Neuronal stem cell (in vitro differentiated cells): ENCODE measurements at regions not wholly inside any gene's neighbourhood (a gene's known extent, or its start where the extent isn't known, plus 50 kb on each side); places are given as distances from the start of the nearest gene placed in this dataset.

Experiments used
- DNase-seq: peaks from one replicate; pipeline ENCODE4 v3.0.0-alpha.2; 2013; ENCODE audit warnings: low spot score
- H2AFZ ChIP-seq: one replicate; pipeline ENCODE4 v1.6.1; 2013; ENCODE audit warnings: mild to moderate bottlenecking, low read length, inconsistent platforms
- H2AK5ac ChIP-seq: 2 replicates; pipeline ENCODE4 v1.6.1; 2013; ENCODE audit warnings: low read depth, mild to moderate bottlenecking, inconsistent platforms, low read length, moderate library complexity, mixed read lengths
- H2BK120ac ChIP-seq: 2 replicates; pipeline ENCODE4 v1.6.1; 2013; ENCODE audit warnings: low read depth, mild to moderate bottlenecking, inconsistent platforms, low read length, moderate library complexity, mixed read lengths
- H2BK12ac ChIP-seq: one replicate; pipeline ENCODE4 v1.6.1; 2013; ENCODE audit warnings: low read length, inconsistent platforms
- H2BK15ac ChIP-seq: 2 replicates; pipeline ENCODE4 v1.6.1; 2013; ENCODE audit warnings: mild to moderate bottlenecking, low read length, inconsistent platforms, mixed read lengths
- H2BK5ac ChIP-seq: one replicate; pipeline ENCODE4 v1.6.1; 2013; ENCODE audit warnings: inconsistent platforms, mild to moderate bottlenecking, low read length, moderate library complexity
- H3K14ac ChIP-seq: one replicate; pipeline ENCODE4 v1.6.1; 2013; ENCODE audit warnings: low read length, inconsistent platforms
- H3K18ac ChIP-seq: 2 replicates; pipeline ENCODE4 v1.6.1; 2013; ENCODE audit warnings: low read length, inconsistent platforms
- H3K23ac ChIP-seq: 2 replicates; pipeline ENCODE4 v1.6.1; 2013; ENCODE audit warnings: low read depth, mild to moderate bottlenecking, mixed read lengths, low read length, inconsistent platforms; ENCODE audit not compliant: poor library complexity
- H3K27ac ChIP-seq: replicated peaks from 3 replicates; pipeline ENCODE4 v1.5.1; 2013; ENCODE audit warnings: low read length, inconsistent platforms
- H3K27me3 ChIP-seq, 3 experiments: 2 replicates each; pipeline ENCODE4 v1.6.1; 2013; ENCODE audit warnings: low read length in 3 of 3, mild to moderate bottlenecking in 2 of 3, inconsistent platforms in 1 of 3, low read depth in 1 of 3, mixed read lengths in 1 of 3, moderate library complexity in 1 of 3; ENCODE audit not compliant: control insufficient read depth in 3 of 3, insufficient read depth in 3 of 3
- H3K36me3 ChIP-seq, 2 donors: replicated peaks in 1 of 2; 2 replicates each; pipeline ENCODE4 v1.6.1; 2013; ENCODE audit warnings: low read length in 2 of 2; ENCODE audit not compliant: control insufficient read depth in 2 of 2, insufficient read depth in 2 of 2
- H3K4ac ChIP-seq: 2 replicates; pipeline ENCODE4 v1.6.1; 2013; ENCODE audit warnings: inconsistent platforms, mild to moderate bottlenecking, low read length, moderate library complexity
- H3K4me1 ChIP-seq, 2 donors: 1 replicate in 1 of 2; 2 replicates in 1 of 2; pipeline ENCODE4 v1.6.1; 2013; ENCODE audit warnings: low read length in 2 of 2, low read depth in 1 of 2; ENCODE audit not compliant: control insufficient read depth in 2 of 2, insufficient read depth in 1 of 2
- H3K4me2 ChIP-seq: one replicate; pipeline ENCODE4 v1.6.1; 2013; ENCODE audit warnings: mild to moderate bottlenecking, low read length, inconsistent platforms; ENCODE audit not compliant: insufficient read depth, poor library complexity, severe bottlenecking
- H3K4me3 ChIP-seq, 2 donors: 2 replicates each; pipeline ENCODE4 v1.5.1; 2013; ENCODE audit warnings: low read length in 2 of 2, mild to moderate bottlenecking in 2 of 2, inconsistent platforms in 1 of 2, moderate library complexity in 1 of 2
- H3K79me1 ChIP-seq: one replicate; pipeline ENCODE4 v1.6.1; 2013; ENCODE audit warnings: low read depth, mild to moderate bottlenecking, inconsistent platforms, low read length, moderate library complexity
- H3K9ac ChIP-seq: one replicate; pipeline ENCODE4 v1.6.1; 2013; ENCODE audit warnings: mild to moderate bottlenecking, low read depth, low read length, inconsistent platforms; ENCODE audit not compliant: poor library complexity
- H3K9me3 ChIP-seq, 2 donors: replicated peaks in 1 of 2; 2 replicates each; pipeline versions ENCODE3 to v1.6.1; 2013; ENCODE audit warnings: low read length in 2 of 2, mild to moderate bottlenecking in 2 of 2, inconsistent platforms in 1 of 2, low read depth in 1 of 2, mixed read lengths in 1 of 2, moderate library complexity in 1 of 2; ENCODE audit not compliant: control insufficient read depth in 2 of 2, insufficient read depth in 1 of 2
- H4K8ac ChIP-seq: one replicate; pipeline ENCODE4 v1.6.1; 2013; ENCODE audit warnings: low read depth, mild to moderate bottlenecking, inconsistent platforms, low read length, moderate library complexity
- H4K91ac ChIP-seq: one replicate; pipeline ENCODE4 v1.6.1; 2013; ENCODE audit warnings: low read length, low read depth, mild to moderate bottlenecking, inconsistent platforms; ENCODE audit not compliant: poor library complexity
- WGBS, 2 donors: extraction: QIAGEN DNeasy Blood & Tissue Kit; methylation state at CpG; one replicate each; pipeline ENCODE4 v1.1.7; 2013; ENCODE audit warnings: missing lambda C conversion rate in 2 of 2, mixed read lengths in 1 of 2; ENCODE audit not compliant: insufficient read length in 2 of 2, insufficient replicate concordance in 1 of 2; ENCODE audit errors: extremely low coverage in 2 of 2; 5-methylcytosine and 5-hydroxymethylcytosine counted together

GRCh38 chr5:40321514-40321913 is 358.2 kb upstream of the PTGER4 start:
- Histone ChIP-seq H3K4ac (no peak overlapping the region), H2AFZ (no peak overlapping the region), H4K91ac (no peak overlapping the region), H3K14ac (no peak overlapping the region), H3K4me3 (no peak overlapping the region), H3K27me3 (no peaks in the 10 kb centered on the region), H3K9me3 (no peaks in the 10 kb centered on the region), H3K4me1 (no peaks in the 10 kb centered on the region), H3K27ac (no peak overlapping the region), H3K23ac (no peak overlapping the region), H2AK5ac (no peak overlapping the region), H3K18ac (no peak overlapping the region), H3K4me2 (no peak overlapping the region), H3K9ac (no peak overlapping the region), H2BK120ac (no peak overlapping the region), H2BK5ac (no peak overlapping the region), H3K79me1 (no peaks in the 10 kb centered on the region), H2BK12ac (no peak overlapping the region), H2BK15ac (no peak overlapping the region), H4K8ac (no peak overlapping the region), H3K36me3 (no peaks in the 10 kb centered on the region)
- no peak for DNase-seq

DNA sequence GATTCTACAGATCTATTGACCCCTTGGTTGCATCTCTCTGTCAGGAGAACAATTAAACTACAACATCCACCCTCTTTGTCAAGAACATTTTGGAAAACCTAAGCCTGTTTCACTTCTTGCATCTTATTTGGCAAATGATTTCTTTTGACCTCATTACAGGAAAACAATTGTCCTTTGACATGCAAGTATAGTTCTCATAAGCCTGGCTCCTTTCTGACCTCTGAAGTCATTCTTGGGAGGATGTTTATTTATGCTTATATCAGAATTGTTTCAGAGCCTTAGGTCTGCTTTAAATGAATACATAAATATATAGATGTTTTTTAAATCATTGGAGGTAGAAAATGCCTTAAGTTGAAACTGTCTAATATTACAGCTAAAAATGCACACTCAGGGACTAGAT is 361.3 kb upstream of the PTGER4 start:
- H2BK5ac ChIP-seq, result no peak overlapping the region
- no peak overlapping the region for H3K18ac ChIP-seq
- H2BK120ac ChIP-seq, result no peak overlapping the region
- no peak overlapping the region for H2BK12ac ChIP-seq
- no peak overlapping the region for H3K9ac ChIP-seq
- no peak for DNase-seq
- H3K79me1 ChIP-seq, result no peaks in the 10 kb centered on the region
- no peak overlapping the region for H4K8ac ChIP-seq
- H3K27me3 ChIP-seq, result no peaks in the 10 kb centered on the region
- no peaks in the 10 kb centered on the region for H3K36me3 ChIP-seq
- H3K4me1 ChIP-seq, result no peaks in the 10 kb centered on the region
- H2AFZ ChIP-seq, result no peak overlapping the region
- no peak overlapping the region for H3K14ac ChIP-seq
- H2BK15ac ChIP-seq, result no peak overlapping the region
- H2AK5ac ChIP-seq, result no peak overlapping the region
- no peak overlapping the region for H3K4ac ChIP-seq
- H3K4me2 ChIP-seq, result no peak overlapping the region
- no peak overlapping the region for H3K23ac ChIP-seq
- H4K91ac ChIP-seq, result no peak overlapping the region
- no peak overlapping the region for H3K4me3 ChIP-seq
- H3K9me3 ChIP-seq, result no peaks in the 10 kb centered on the region
- no peak overlapping the region for H3K27ac ChIP-seq

GRCh38 chr5:40317023-40317422 is 362.7 kb upstream of the PTGER4 start:
- no peak overlapping the region for H2BK12ac ChIP-seq
- H2BK5ac ChIP-seq, result no peak overlapping the region
- H3K36me3 ChIP-seq, result no peaks in the 10 kb centered on the region
- DNase-seq, result no peak
- no peak overlapping the region for H3K4me3 ChIP-seq
- no peak overlapping the region for H3K4ac ChIP-seq
- H3K4me1 ChIP-seq, result no peaks in the 10 kb centered on the region
- no peak overlapping the region for H2AK5ac ChIP-seq
- H2AFZ ChIP-seq, result no peak overlapping the region
- no CpG with 5 or more reads among the region's 3 CpGs for WGBS, 2 donors
- no peak overlapping the region for H2BK15ac ChIP-seq
- no peak overlapping the region for H3K4me2 ChIP-seq
- H3K23ac ChIP-seq, result no peak overlapping the region
- H2BK120ac ChIP-seq, result no peak overlapping the region
- H4K91ac ChIP-seq, result no peak overlapping the region
- H3K9me3 ChIP-seq, result no peaks in the 10 kb centered on the region
- H3K27me3 ChIP-seq, result no peaks in the 10 kb centered on the region
- no peak overlapping the region for H3K9ac ChIP-seq
- H3K14ac ChIP-seq, result no peak overlapping the region
- no peak overlapping the region for H3K27ac ChIP-seq
- no peaks in the 10 kb centered on the region for H3K79me1 ChIP-seq
- no peak overlapping the region for H4K8ac ChIP-seq
- H3K18ac ChIP-seq, result no peak overlapping the region

DNA sequence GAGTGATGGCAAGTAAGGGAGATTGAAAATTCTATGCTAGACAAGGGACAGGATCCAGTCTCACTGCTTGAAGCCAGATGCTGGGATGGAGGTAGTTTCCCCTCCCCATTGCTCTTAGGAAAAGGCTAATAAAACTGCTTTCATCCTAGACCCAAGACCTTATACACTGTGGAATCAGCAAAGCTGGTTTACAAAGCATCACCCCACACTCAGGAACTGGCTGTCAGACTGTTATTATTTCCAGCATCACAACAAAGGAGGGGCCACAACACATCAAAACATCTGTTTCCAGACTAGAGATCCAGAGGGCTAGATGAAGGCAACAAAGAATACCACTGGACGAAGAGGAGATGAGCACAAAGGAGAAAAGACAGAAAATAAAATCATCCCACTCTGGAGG is 364.6 kb upstream of the PTGER4 start:
- Histone ChIP-seq H2BK120ac (no peak overlapping the region), H3K4me1 (no peaks in the 10 kb centered on the region), H3K18ac (no peak overlapping the region), H3K14ac (no peak overlapping the region), H3K36me3 (no peaks in the 10 kb centered on the region), H2AK5ac (no peak overlapping the region), H3K79me1 (no peaks in the 10 kb centered on the region), H3K9ac (no peak overlapping the region), H2AFZ (no peak overlapping the region), H3K4me3 (no peak overlapping the region), H3K27ac (no peak overlapping the region), H2BK12ac (no peak overlapping the region), H2BK15ac (no peak overlapping the region), H4K8ac (no peak overlapping the region), H4K91ac (no peak overlapping the region), H3K23ac (no peak overlapping the region), H3K4ac (no peak overlapping the region), H3K27me3 (no peaks in the 10 kb centered on the region), H2BK5ac (no peak overlapping the region), H3K4me2 (no peak overlapping the region), H3K9me3 (no peaks in the 10 kb centered on the region)
- no CpG with 5 or more reads among the region's 1 CpG for WGBS, 2 donors
- no peak for DNase-seq
